DMS53 treated with DMSO at 0.1 percent for 48 hours (cell line): ENCODE measurements at regions not wholly inside any gene's neighbourhood (a gene's known extent, or its start where the extent isn't known, plus 50 kb on each side); places are given as distances from the start of the nearest gene placed in this dataset.

Experiments used
- DNase-seq: peaks from one replicate; lab custom pipeline; 2025; ENCODE audit not compliant: unreplicated experiment; lab: John Stamatoyannopoulos, UW

DNA sequence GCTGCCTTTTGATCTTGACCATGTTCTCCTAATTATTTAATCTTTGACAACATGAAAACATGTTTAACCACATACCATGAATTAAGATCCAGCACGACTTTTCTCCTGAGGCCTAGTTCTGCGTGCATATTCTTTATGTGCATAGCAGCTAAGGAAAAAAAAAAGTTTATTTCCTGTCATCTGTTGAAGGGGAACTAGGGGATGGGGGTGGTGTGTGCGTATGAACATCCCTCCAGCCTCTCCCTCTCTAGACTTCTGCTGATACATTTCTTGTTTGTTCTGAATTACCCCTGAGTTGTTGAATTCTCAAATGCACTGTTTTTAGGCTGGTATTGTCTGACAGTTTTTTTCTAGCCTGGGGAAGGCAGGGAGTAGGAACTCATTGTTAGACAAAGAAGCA is 543.3 kb downstream of the FGF9 start:
- DNase-seq = no peak

DNA sequence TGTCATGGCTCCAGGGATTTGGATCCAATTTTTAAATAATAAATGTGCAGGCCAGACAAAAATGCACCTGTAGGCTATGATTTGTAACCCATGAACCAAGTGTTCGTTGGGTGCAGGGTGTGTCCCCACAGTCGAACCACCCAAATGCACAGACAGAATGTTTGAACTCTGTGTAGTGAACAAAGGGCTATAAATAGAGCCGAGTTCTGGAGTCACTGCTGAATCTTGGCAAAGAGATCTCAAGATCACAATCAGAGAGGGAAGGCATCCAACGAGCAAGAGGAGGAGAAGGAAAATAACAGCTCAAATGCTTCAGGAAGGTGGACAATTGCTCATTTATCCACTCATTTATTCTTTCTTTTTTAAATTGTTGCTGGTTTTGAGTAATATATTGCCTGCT is 547.9 kb downstream of the FGF9 start:
- no peak for DNase-seq

DNA sequence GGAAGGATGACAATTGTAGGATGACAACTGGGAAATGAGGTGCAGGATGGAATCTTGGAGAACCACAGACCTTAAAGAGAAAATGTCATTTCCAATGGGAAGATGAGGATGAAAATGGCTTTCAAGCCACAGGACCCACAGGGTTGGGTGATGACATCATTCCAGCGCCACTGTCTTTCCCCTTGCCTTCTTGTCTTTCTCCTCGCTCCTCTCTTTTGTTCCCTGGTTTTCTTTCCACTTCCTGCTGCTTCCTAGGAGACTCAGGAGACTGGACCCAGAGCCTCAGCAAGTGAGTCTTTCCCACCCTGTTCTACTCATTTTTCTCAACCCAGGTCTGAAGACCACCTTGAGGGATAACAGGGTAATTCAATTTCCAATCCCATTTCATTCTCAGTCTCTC is 548.8 kb downstream of the FGF9 start:
- no peak for DNase-seq

DNA sequence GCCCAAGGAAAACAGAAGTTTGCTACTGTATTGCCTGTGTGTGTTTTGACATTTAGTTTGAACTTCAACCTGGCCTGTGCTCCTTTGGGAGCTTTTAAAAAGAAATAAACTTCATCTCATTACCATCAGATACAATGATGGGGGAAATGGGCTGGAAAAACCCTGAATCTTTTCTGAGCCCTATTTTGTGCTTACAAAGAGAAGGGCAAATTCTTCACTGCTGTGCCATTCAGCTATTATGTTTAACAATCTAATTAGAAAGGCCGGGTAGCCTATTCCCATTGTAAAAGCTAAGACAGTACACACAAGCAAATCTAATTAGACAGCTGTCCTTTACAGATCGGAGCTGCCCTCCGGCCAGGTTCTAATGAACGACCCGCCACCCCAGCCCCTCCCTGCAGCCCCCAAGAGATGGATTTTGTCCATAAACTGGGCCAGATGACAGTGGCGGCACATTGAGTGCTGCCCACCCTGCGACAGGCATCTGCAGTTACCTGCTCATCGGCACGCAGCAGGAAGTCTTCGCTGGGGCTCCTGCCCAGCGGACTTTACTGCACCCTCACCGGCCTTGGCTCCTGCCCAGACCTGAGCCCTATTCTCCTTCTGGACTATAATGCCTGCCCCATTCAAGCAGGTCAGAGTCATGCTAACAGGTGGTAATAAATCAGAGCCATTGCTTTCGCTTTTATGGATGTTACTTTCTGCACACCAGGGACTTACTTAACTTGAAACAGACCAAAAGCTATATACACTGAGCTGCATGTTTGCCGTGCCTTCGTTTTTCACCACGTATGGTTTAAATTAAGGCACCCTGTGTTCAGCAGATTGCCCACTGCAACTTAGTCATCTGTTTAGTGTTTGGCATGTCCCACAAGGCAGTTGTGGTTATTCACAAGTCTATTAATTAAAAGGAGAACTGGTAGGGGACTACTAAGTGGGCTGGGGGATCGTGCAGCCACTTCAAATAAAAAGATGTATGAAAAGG is 549.6 kb downstream of the FGF9 start:
- no peak for DNase-seq

DNA sequence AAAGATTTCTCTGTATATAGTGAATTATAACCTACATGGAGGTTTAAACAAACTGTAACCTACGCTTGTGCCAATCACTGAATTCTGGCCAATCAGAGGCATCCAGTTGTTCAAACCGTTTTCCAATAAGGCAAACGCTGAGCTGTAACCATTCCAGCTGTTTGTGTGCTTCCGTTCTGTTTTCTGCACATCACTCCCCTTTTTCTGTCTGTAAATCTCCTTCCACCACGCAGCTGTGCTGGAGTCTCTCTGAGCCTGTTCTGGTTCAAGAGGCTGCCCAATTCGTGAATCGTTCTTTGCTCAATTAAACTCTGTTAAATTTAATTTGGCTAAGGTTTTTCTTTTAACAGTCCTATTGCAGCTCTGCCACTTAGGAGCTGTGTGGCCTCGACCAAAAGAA is 552.5 kb downstream of the FGF9 start:
- no peak for DNase-seq

DNA sequence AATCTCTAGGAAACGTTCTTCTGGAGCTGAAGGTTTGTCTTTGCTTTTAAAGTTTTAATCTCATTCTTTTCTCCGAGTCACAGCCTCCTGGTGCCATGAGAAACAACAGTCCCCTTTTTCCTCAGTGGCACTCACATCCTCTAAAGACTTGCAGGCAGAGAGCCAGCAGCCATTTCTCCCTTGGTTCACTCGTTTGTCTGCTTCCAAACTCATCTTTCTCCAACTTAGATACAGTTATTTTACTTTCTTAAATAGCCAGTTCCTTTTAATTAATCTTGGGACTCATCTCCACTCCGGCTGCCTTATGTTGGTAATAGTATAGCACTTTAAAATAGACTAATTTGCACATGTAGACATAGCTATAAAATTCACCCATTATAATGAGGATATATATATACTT is 555.2 kb downstream of the FGF9 start:
- DNase-seq = no peak

DNA sequence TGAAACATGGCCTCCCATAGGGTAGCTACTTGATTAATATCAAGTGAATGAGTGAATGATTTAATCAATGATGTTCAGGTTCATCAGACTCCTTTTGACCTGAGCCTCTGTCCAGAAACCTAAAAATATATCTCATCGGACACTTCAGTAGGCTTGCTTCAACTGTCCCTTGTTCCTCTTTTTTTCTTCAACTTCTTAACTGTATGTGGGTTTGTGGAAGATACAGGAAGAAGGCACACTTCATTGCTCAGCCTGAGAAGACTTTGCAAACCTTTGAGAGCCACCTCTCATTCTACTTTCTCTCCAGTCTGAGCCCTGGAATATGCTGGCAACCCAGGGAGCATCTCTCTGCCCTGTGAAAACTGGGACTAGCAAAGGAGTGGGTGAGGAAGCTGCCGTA is 557.0 kb downstream of the FGF9 start:
- DNase-seq = no peak

DNA sequence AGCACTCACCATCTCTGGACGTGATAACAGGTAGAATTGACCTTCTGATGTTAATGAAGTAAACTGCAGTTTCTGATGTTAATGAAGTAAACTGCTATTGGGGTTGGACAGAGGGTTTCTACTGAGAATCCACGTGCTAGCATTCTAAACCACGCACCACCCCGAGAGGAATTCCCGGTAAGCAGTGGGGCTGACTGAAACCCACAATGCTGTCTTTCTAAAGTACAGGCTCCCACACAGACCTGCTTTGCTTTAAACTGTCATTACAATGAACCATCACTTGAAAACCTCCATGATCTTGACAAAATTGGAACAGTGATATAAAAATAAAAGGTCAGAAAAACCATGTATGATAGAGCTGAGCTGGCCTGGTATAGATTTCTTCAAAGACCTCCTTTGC is 559.0 kb downstream of the FGF9 start:
- DNase-seq = no peak

DNA sequence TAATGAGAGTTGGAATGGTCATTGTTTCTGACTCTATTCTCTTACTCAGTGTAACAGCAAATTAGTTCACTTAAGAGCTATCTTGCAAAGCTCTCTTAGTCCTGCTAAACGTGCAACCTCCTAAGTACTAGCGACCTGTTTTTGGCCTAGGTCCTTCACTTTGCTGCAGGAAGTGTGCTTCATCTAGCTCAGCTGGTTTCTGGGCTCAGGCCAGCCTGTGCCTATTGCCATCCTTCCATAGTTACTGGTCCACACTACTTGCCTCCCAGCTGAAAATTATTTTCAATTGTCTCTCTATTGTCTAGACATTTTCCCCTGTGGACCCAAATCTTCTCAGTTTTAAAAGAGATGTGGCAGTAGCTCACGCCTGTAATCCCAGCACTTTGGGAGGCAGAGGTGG is 561.3 kb downstream of the FGF9 start:
- DNase-seq = no peak

DNA sequence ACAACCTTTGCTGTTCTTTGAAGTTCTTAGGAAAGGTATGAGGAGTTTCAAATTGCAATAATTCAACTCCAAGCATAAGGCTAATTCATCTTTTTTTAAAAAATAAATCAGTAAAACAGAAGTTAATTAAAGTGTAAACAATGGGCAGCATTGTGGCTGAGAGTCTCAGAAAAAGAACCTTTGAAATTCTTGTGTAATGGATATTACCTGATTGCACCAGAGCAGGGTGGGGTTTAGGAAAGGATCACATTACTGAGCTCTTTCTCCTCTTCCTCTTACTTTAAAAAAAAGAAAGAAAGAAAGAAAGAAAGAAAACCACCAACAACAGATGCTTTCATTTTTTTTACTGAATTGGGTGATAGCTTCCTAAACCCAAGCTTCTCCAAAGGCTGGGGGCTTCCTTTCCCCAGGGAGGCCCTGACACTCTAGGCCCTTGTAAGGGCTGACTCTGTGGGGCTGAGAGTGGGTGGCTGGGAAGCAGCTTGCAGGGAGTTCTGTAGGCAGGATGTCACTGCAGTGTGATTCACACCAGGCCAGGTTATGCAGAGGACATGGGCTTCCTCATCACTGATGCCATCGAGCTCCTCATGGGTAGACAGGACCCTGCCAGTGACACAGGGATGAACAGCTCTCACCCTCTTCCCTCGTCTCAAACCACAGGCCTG is 564.5 kb downstream of the FGF9 start:
- no peak for DNase-seq

DNA sequence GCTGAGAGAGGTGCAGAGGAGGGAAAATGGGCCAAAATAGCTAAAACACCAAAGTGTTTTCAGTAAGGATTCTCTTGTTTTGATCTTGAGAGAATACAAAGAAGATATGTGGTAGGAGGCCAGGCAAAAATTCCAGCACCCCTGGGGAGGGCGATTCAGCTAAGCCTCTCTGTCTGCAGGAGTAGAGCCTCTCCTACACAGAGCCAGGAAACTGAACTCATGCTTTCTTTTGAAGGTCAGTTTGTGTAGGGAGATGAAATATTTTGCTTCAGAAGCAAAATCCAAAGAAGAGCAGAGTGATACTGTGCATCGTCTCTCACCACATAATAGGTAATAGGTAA is 565.0 kb downstream of the FGF9 start:
- DNase-seq = no peak

DNA sequence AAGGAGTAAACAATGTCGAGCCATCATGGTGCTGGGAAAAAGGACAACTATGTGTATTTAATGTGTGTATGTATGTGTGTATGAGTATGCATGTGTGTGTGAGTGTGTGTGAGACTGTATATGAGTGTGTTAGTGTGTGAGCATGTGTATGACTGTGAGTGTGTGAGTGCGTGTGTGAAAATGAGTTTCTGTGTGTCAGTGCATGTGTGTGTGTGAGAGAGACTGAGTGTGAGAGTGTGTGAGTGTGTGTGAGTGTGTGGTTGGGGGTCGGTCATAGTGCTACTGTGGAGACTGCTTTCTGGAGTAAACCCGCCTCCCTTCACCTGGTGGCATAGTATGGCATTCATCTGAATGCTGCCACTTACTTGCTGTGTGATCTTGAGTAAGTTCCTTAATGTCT is 567.4 kb downstream of the FGF9 start:
- no peak for DNase-seq

DNA sequence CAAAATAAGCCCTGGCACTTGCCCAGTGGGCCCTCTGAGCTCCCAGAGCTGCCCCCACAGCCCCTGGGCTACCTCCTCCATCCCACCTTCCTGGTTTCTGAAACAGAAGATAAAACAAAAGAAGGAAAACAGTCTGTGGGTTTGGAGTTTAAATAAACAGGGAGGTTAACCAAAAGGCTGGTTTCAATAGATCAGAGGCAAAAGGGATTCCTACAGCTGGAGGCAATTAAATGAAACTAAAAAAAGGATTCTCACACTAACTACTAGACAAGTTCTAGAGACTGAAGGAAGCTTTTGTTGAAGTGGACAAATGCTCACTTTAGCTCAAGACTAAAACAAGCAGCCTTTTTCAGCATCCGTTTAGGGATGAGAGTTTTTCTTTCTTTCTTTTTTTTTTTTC is 569.8 kb downstream of the FGF9 start:
- DNase-seq = no peak

DNA sequence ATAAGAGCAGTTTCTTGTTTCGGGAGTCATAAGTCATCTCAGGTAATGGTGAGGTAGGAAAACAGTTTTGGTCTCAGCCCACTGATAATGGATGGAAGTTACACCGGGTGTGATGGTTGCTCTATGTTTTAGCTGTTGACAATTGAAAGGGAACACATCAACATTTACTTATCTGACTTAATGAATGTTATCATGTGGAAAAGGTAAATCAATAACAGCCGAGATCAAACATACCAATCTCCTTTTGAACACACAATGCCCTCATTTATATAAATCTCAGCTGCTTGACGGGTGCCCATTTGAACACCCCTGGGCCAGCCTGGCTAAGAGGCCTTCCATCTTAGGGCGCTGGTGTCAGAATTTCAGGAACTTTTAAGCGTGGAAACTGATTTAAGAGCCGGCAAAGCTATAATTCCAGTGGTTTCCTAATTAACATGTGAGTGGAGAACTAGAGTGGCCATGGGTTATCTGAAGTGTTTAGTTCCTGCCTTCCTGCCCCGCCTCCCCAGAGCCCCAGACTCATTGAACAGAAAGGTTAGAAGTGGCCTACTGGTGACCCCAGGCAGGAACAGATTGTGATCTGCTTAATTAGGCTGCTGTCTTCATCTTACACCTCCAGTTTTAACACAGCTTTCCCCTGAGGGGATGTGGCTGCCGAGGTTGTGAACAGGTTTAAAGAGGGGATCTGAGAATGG is 572.7 kb downstream of the FGF9 start:
- no peak for DNase-seq

DNA sequence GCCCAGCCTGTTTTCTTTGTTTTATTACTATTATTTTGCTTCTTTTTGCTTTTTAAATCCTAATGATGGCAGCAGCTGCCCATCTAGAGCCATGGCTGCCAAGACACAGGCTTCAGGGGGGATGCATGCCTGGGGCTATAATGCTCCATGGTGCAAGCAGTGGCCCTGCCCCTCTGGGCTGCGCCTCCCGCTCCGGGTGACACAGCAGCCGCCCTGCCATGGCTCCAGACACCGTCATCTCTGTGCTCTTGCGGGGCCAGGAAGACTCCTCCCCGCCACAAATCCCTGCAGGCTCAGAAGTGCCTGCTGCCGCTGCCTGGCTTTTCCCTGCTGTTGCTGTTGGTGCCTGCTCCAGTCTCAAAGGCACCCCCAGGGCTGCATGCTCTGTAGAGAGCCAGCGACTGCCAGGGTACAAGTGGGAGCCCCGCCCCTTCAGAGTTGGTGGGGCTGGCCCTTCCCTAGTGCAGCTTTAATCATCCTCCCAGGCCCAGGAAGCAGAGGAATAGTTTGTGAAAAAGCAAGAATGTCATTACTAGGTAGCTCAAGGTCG is 581.5 kb downstream of the FGF9 start:
- no peak for DNase-seq

DNA sequence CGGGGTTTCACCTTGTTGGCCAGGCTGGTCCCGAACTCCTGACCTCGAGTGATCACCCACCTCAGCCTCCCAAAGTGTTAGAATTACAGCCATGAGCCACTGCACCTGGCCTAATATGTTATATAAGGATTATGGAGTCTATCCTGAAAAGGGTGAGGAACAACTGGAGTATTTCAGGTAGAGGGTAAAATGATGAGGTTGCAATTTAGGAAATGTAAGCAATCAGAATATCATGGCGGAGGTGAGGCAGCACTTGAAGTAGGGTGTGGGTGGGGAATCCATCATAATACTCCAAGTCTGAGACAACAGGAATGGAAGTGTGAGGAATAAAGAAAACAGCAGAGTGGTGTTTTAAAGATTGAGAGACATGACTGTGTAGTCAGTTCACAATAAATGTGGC is 582.2 kb downstream of the FGF9 start:
- no peak for DNase-seq

DNA sequence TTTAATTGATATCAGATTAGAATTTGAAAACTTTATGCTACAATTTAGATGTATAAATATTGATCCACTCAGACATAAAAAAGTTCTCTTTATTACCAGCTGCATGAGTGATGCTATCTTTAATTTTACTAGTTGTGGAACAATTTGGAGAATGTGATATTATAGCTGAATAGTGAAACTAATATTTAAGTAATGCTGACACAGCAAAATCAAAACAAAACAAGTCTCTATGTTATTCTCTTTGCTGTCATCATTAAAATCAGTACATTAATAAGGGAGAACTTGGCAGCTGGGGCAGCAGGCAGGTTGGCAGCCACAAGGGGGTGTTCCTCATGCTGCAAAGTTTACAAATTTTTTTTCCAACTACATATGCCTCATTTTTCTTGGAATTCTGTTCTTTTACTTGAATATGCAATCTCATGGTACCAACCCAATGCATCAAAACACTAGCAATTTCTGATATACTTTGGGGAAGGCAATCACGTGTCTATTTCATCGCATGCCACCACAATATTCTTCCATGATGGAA is 585.3 kb downstream of the FGF9 start:
- DNase-seq = no peak

DNA sequence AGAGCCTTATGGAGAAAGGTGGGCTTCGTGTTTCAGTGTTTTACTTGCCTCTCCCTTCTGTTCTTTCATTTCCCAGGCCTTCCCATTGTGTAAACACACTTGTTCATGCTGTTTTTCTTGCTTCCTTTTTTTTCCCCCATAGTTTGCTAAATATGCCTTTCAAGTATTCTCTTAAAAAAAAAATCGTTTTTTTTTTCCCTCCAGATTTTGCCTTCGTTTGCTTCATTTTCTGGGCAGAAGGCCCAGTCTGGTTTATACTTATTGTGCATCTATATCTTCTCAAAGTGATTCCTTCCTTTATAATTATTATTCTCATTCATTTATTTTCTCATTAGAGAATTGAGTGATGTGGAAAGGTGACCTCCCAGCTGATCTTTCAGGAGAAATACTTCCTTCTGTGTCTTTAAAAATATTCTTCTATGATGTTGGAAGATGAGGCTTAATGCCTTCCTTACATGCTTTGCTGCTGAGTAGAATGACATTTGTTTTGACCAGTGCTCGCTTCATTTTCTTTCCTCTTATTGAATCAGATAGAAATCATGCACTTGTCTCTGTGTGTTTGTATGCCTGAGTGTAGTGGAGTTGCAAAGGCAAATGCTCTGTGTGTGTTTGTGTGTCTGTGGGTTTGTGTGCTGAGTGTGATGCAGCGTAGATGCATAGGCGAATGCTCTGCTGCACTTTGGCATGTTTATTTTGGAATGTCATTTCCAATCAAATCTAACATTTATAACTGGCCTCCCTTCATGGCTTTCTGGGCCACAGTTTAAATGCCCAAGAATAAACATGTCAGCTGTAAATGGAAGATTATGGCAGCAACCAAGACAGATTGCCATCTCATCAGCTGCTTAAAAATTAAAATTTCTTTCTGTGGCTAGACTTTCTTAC is 591.4 kb downstream of the FGF9 start:
- no peak for DNase-seq

DNA sequence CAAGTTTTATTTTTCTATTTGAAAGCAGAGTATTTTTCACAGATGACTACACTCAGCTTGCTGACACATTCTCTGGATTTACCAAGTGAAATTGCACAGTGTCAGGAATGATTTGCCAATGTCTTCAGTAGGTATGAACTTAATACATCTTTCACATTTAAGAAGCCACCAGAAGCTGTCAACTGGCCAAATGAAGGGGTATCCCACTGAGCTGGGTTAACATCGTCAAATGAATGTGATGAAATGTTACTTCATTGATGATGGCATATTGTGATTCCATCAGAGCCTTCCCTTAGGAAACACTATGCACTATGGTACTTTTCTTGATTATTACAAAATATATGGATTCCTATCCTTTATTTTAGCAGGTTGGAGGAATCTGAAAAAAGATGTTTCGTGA is 592.3 kb downstream of the FGF9 start:
- DNase-seq = no peak

DNA sequence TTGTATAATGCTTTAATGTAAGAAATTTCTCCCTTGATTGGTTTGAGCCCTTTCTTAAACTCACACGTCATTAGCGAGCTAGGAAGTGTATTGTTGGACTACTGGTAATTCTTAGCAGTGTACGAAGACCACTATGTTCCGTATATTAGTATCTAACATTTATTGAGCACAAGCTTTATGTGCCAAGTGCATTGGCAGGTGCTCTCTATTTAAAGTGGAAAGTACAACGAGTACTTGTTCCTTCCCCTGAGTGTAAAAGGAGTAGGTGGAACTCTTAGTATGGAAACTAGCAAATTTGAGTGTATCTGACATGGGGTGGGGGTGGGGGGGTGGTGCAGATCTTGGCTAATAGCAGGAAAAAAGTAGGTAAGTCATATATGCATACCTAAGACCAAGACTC is 594.7 kb downstream of the FGF9 start:
- DNase-seq = no peak

DNA sequence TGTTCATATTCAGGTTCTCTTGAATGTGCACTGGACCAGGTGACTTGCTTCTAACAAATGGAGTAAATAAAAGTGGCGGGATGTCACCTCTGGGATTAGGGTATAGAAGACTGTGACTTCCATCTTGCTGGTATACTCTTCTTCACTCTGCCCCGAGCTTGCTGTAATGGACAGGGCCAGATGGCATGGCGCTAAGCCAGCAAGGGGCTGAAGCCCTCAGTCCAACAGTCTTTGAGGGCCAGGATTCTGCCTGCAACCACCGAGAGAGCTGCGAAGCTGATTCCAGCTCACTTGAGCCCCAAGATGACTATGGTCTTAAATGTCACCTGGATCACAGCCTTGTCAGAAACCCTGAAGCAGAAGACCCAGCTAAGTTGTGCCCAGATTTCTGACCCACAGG is 600.0 kb downstream of the FGF9 start:
- no peak for DNase-seq
